NCI-H1436 (cell line): ENCODE measurements at regions not wholly inside any gene's neighbourhood (a gene's known extent, or its start where the extent isn't known, plus 50 kb on each side); places are given as distances from the start of the nearest gene placed in this dataset.
"Not testable (repeated sequence)": the region's sequence is repeated elsewhere in the genome, so short reads cannot be mapped to it uniquely, and the experiment has no call there.

Experiments used
- DNase-seq: peaks from one replicate; lab custom pipeline; 2025; lab: John Stamatoyannopoulos, UW

GRCh38 chr17:63258785-63259184 is 187.3 kb downstream of the CYB561 start:
- no peak for DNase-seq

- no peak for DNase-seq
Measured at GRCh38 chr17:63262751-63263476, 183.2 kb downstream of the CYB561 start.

GRCh38 chr17:63265526-63265925 is 180.6 kb downstream of the CYB561 start:
- no peak for DNase-seq

GRCh38 chr17:63267846-63268245 is 178.3 kb downstream of the CYB561 start:
- DNase-seq, result no peak

- no peak for DNase-seq
Measured at GRCh38 chr17:63268827-63269226, 177.3 kb downstream of the CYB561 start.

- DNase-seq, result no peak
Measured at GRCh38 chr17:63270610-63271009, 175.5 kb downstream of the CYB561 start.

- no peak for DNase-seq
Measured at GRCh38 chr17:63274146-63274545, 172.0 kb downstream of the CYB561 start.

GRCh38 chr17:63275318-63275970 is 170.7 kb downstream of the CYB561 start:
- DNase-seq, result no peak

GRCh38 chr17:63275971-63276745 is 169.9 kb downstream of the CYB561 start:
- DNase-seq, result no peak

- no peak for DNase-seq
Measured at GRCh38 chr17:63276821-63277220, 169.3 kb downstream of the CYB561 start.

- no peak for DNase-seq
Measured at GRCh38 chr17:63277629-63278028, 168.5 kb downstream of the CYB561 start.

GRCh38 chr17:63278728-63279442 is 167.2 kb downstream of the CYB561 start:
- DNase-seq, result no peak

- no peak for DNase-seq
Measured at GRCh38 chr17:63279498-63280230, 166.4 kb downstream of the CYB561 start.

- no peak for DNase-seq
Measured at GRCh38 chr17:63282455-63282854, 163.7 kb downstream of the CYB561 start.

GRCh38 chr17:63285551-63285950 is 160.6 kb downstream of the CYB561 start:
- no peak for DNase-seq

- DNase-seq, result no peak
Measured at GRCh38 chr17:63286254-63286653, 159.9 kb downstream of the CYB561 start.

- DNase-seq, result not testable (repeated sequence)
Measured at GRCh38 chr17:63287006-63287405, 159.1 kb downstream of the CYB561 start.

- DNase-seq, result no peak
Measured at GRCh38 chr17:63289931-63290330, 156.2 kb downstream of the CYB561 start.

- no peak for DNase-seq
Measured at GRCh38 chr17:63290351-63290750, 155.8 kb downstream of the CYB561 start.

- no peak for DNase-seq
Measured at GRCh38 chr17:63290784-63291183, 155.3 kb downstream of the CYB561 start.

GRCh38 chr17:63291258-63291657 is 154.8 kb downstream of the CYB561 start:
- DNase-seq, result no peak

- no peak for DNase-seq
Measured at GRCh38 chr17:63292421-63292820, 153.7 kb downstream of the CYB561 start.
